ENCODE measurements at regions not wholly inside any gene's neighbourhood (a gene's known extent, or its start where the extent isn't known, plus 50 kb on each side); places are given as distances from the start of the nearest gene placed in this dataset.

- DNase-seq: no peak
- no peak for ATAC-seq
- H3K4me1 ChIP-seq: no peaks in the 10 kb centered on the region
- H3K27me3 ChIP-seq: no peaks in the 10 kb centered on the region
- no peaks in the 10 kb centered on the region for H3K9me3 ChIP-seq
- no peak overlapping the region for H3K4me3 ChIP-seq
- no peak overlapping the region for H3K27ac ChIP-seq
- H3K36me3 ChIP-seq: no peaks in the 10 kb centered on the region
- no peak for TF ChIP-seq CTCF (IDR thresholded peaks at IDR 0.05)
- intact Hi-C loops (cut with DNase I): no loop called here
Observed at GRCh38 chr2:71876542-71877451, 270.9 kb downstream of the CYP26B1 start.

DNA sequence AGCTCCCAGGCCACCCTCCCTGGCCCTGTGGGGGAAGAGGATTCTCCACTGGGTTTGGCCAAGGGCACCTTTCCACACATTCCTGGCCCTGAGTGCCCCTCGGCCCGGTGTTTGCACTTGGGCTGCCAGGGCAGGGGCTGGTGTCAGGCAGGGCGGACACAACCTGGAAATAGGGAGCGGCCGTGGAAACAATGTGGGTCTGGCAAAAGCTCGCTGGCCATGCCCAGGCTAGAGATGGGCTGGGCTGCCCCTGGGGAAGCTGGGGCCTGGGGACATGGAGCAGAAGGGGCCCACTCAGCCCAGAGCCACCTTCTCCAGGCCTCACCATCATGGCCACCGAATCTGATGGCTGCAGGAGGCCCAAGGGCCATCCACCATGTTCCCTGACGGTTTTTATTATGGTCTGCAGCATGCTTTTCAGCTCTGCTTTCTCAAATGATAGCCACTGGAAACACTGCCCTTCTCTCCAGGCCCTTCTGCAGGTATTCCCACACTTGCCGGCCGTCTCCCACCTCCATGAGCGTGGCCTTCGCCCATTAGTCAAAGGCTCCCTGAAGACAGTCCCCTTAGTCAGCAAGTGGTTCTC, 275.1 kb downstream of the CYP26B1 start:
- Histone ChIP-seq H3K4me3 (no peak overlapping the region), H3K27ac (no peak overlapping the region), H3K9me3 (no peaks in the 10 kb centered on the region), H3K36me3 (no peaks in the 10 kb centered on the region), H3K27me3 (no peaks in the 10 kb centered on the region), H3K4me1 (no peaks in the 10 kb centered on the region)
- ATAC-seq (no peak), DNase-seq (no peak)
- TF ChIP-seq CTCF (IDR thresholded peaks at IDR 0.05): no peak
- intact Hi-C loops (cut with DNase I): no loop called here

GRCh38 chr2:71865391-71865965, 282.2 kb downstream of the CYP26B1 start:
- no peaks in the 10 kb centered on the region for H3K27me3 ChIP-seq
- no peak for TF ChIP-seq CTCF (IDR thresholded peaks at IDR 0.05)

DNA sequence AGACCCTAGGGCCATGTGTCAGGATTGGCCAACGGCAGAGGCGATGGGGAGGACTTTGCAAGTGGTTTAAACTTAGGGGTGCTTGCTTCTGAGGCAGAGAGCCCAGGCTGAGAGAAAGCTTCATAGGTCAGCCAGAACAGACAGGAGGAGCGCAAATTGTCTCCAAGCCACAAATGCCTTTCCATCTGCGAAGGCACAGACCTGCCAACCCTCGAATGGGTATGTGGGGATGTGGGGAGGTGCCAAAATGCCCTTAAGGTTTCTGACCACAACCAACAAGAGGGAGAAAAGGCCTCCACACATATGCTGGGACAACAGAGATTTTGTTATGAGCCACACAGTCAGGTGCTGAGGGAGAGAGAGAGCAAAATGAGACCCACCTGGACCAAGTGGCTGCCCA, 283.6 kb downstream of the CYP26B1 start:
- no peaks in the 10 kb centered on the region for H3K9me3 ChIP-seq
- H3K36me3 ChIP-seq: no peaks in the 10 kb centered on the region
- H3K4me1 ChIP-seq: no peaks in the 10 kb centered on the region
- no peak overlapping the region for H3K27ac ChIP-seq
- ATAC-seq: no peak
- DNase-seq: no peak
- no peak overlapping the region for H3K4me3 ChIP-seq
- intact Hi-C loops (cut with DNase I): no loop called here
- TF ChIP-seq CTCF (IDR thresholded peaks at IDR 0.05): no peak
- H3K27me3 ChIP-seq: no peaks in the 10 kb centered on the region

More at GRCh38 chr2:71865391-71865965, 282.2 kb downstream of the CYP26B1 start:
- no peaks in the 10 kb centered on the region for H3K4me1 ChIP-seq
- intact Hi-C loops (cut with DNase I): no loop called here
- no peak overlapping the region for H3K4me3 ChIP-seq
- ATAC-seq (no peak), DNase-seq (no peak)
- no peaks in the 10 kb centered on the region for H3K9me3 ChIP-seq
- no peaks in the 10 kb centered on the region for H3K36me3 ChIP-seq
- H3K27ac ChIP-seq: no peak overlapping the region

DNA sequence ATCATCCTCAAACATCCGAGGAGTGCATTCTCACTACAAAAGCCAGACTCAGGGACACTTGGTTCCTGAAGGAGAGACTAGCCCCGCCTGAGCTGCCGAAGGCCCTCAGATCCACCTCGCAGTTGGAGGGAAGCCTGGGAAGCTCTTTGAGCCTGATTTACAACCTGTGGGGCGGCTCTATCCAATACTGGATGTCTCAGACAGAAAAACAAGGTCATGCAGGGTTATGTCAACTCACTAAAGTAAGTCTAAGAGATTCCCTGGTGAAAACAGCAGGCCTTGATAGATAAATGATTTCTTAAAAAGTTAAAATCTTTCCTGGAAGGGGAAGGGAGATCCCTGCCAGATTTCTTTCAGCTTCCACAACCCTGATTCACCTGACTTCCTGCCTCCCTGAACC, 284.3 kb downstream of the CYP26B1 start:
- intact Hi-C loops (cut with DNase I): no loop called here

More for the DNA sequence above, 284.3 kb downstream of the CYP26B1 start:
- ATAC-seq (no peak), DNase-seq (no peak)
- no peak overlapping the region for H3K27ac ChIP-seq
- no peaks in the 10 kb centered on the region for H3K36me3 ChIP-seq
- no peak for TF ChIP-seq CTCF (IDR thresholded peaks at IDR 0.05)
- no peak overlapping the region for H3K4me3 ChIP-seq
- H3K27me3 ChIP-seq: no peaks in the 10 kb centered on the region
- no peaks in the 10 kb centered on the region for H3K9me3 ChIP-seq
- no peaks in the 10 kb centered on the region for H3K4me1 ChIP-seq

Measured in left lung (tissue), 4 donors.